HCT116 (cell line): ENCODE measurements at regions not wholly inside any gene's neighbourhood (a gene's known extent, or its start where the extent isn't known, plus 50 kb on each side); places are given as distances from the start of the nearest gene placed in this dataset.

ENCODE experiments used
- ATAC-seq: fragments of 200-7000 bp; cut with Tn5 transposase; 2 replicates; pipeline ENCODE4 v1.9.1; 2020; ENCODE audit warnings: mild to moderate bottlenecking, moderate library complexity
- BruUV-seq: library from RNA; stranded (reverse); fragments of 400-500 nt; replicated peaks from 2 replicates; lab custom pipeline; 2021; lab: Mats Ljungman, UMichigan
- CTCF ChIA-PET: fragments of 300-600 bp; sonication (Branson Sonifier 250); formaldehyde crosslinking; loops from one replicate; lab custom pipeline; 2021; ENCODE audit warnings: antibody characterized with exemption; lab: Charles Lee
- POLR2A ChIA-PET: fragments of 300-600, 350-600 bp; sonication (Branson Sonifier 250); formaldehyde crosslinking; loops from one replicate; lab custom pipeline; 2021; ENCODE audit warnings: antibody characterized with exemption; lab: Charles Lee
- RAD21 ChIA-PET, 2 experiments: fragments of 300-600 bp; sonication (Branson Sonifier 250); formaldehyde crosslinking; loops; one replicate each; lab custom pipeline; 2023; ENCODE audit warnings: low total read pairs in 2 of 2; ENCODE audit not compliant: uncharacterized antibody in 2 of 2, unreplicated experiment in 2 of 2, low non-redundant PET in 1 of 2; lab: Charles Lee
- DNase-seq: peaks from one replicate; pipeline ENCODE4 v3.0.0-alpha.2; 2010; ENCODE audit warnings: low read depth, low spot score
- H2AFZ ChIP-seq: fragments of 200-600 bp; shearing (Covaris generic), sonication (generic); 2 replicates; pipeline ENCODE4 v1.6.1; 2017; ENCODE audit warnings: low read depth, mixed run types, mixed read lengths, antibody characterized with exemption, low read length; ENCODE audit not compliant: poor library complexity, severe bottlenecking
- H3K27ac ChIP-seq: 2 replicates; pipeline ENCODE4 v1.5.1; 2012; ENCODE audit warnings: low read depth, low read length
- H3K27me3 ChIP-seq: fragments of 200-600 bp; sonication (generic); 2 replicates; pipeline ENCODE4 v1.6.1; 2016; ENCODE audit warnings: mixed run types, low read length, mixed read lengths; ENCODE audit not compliant: insufficient read depth
- H3K36me3 ChIP-seq, 2 experiments: fragments of 200-500 bp in 1 of 2; fragments of 200-600 bp in 1 of 2; sonication (Bioruptor generic) in 1 of 2; sonication (generic) in 1 of 2; 2 replicates each; pipeline versions ENCODE4 v1.5.1 to v1.6.1; 2014 to 2016; ENCODE audit warnings: low read length in 2 of 2, inconsistent platforms in 1 of 2, mixed read lengths in 1 of 2, mixed run types in 1 of 2; ENCODE audit not compliant: insufficient read depth in 2 of 2, control insufficient read depth in 1 of 2
- H3K4me1 ChIP-seq, 2 experiments: fragments of 200-600 bp in 1 of 2; sonication (generic) in 1 of 2; 2 replicates each; pipeline versions ENCODE4 v1.5.1 to v1.6.1; 2012 to 2017; ENCODE audit warnings: low read length in 2 of 2, inconsistent platforms in 1 of 2, mild to moderate bottlenecking in 1 of 2, mixed read lengths in 1 of 2, mixed run types in 1 of 2, moderate library complexity in 1 of 2; ENCODE audit not compliant: insufficient read depth in 2 of 2, control insufficient read depth in 1 of 2
- H3K4me2 ChIP-seq: fragments of 200-600 bp; sonication (generic); 2 replicates; pipeline ENCODE4 v1.6.1; 2017; ENCODE audit warnings: mixed run types, low read length, mixed read lengths
- H3K4me3 ChIP-seq, 2 experiments: fragments of 200-600 bp in 1 of 2; sonication (generic) in 1 of 2; replicated peaks in 1 of 2; 2 replicates each; pipeline ENCODE4 v1.5.1; 2011 to 2016; ENCODE audit warnings: low read length in 2 of 2, control low read depth in 1 of 2, low read depth in 1 of 2, mild to moderate bottlenecking in 1 of 2, mixed read lengths in 1 of 2, mixed run types in 1 of 2
- H3K79me2 ChIP-seq: fragments of 200-600 bp; sonication (generic); 2 replicates; pipeline ENCODE4 v1.6.1; 2017; ENCODE audit warnings: mild to moderate bottlenecking, mixed run types, low read length, moderate library complexity, mixed read lengths; ENCODE audit not compliant: insufficient read depth
- H3K9ac ChIP-seq: fragments of 200-600 bp; sonication (generic); 2 replicates; pipeline ENCODE4 v1.6.1; 2016; ENCODE audit warnings: low read length, mixed read lengths
- H3K9me2 ChIP-seq: fragments of 200-600 bp; sonication (generic), shearing (Covaris generic); 2 replicates; pipeline ENCODE4 v1.6.1; 2017; ENCODE audit warnings: mixed run types, mild to moderate bottlenecking, moderate library complexity; ENCODE audit not compliant: insufficient read depth
- H3K9me3 ChIP-seq, 2 experiments: fragments of 200-500 bp in 1 of 2; fragments of 200-600 bp in 1 of 2; sonication (Bioruptor generic) in 1 of 2; sonication (generic) in 1 of 2; 2 replicates each; pipeline ENCODE4 v1.6.1; 2014 to 2017; ENCODE audit warnings: low read length in 2 of 2, mixed read lengths in 2 of 2, inconsistent platforms in 1 of 2, low read depth in 1 of 2, mild to moderate bottlenecking in 1 of 2, mixed run types in 1 of 2, moderate library complexity in 1 of 2; ENCODE audit not compliant: control insufficient read depth in 1 of 2, insufficient read depth in 1 of 2
- H4K20me1 ChIP-seq: fragments of 200-600 bp; sonication (generic), shearing (Covaris generic); 2 replicates; pipeline ENCODE4 v1.6.1; 2017; ENCODE audit warnings: mixed run types, mild to moderate bottlenecking, moderate library complexity; ENCODE audit not compliant: insufficient read depth
- CBX3 ChIP-seq: IDR thresholded peaks from 2 replicates; pipeline ENCODE4 v1.6.1; 2012; ENCODE audit warnings: low read depth
- CTCF ChIP-seq, 3 experiments: fragments of 200-600 bp in 1 of 3; sonication (generic) in 1 of 3; IDR thresholded peaks in 2 of 3; conservative IDR thresholded peaks in 1 of 3; 2 replicates each; pipeline ENCODE4 v1.5.1; 2012 to 2017; ENCODE audit warnings: low read depth in 2 of 3, low read length in 2 of 3, antibody characterized with exemption in 1 of 3, borderline replicate concordance in 1 of 3, control low read depth in 1 of 3, mild to moderate bottlenecking in 1 of 3, mixed read lengths in 1 of 3, mixed run types in 1 of 3, moderate library complexity in 1 of 3; ENCODE audit not compliant: insufficient read depth in 1 of 3
- EGR1 ChIP-seq: IDR thresholded peaks from 2 replicates; pipeline ENCODE4 v1.6.1; 2012; ENCODE audit warnings: low read depth
- FOSL1 ChIP-seq: IDR thresholded peaks from 2 replicates; pipeline ENCODE4 v1.6.1; 2012; ENCODE audit warnings: low read depth
- JUND ChIP-seq: IDR thresholded peaks from 2 replicates; pipeline ENCODE4 v1.6.1; 2012
- MAX ChIP-seq: IDR thresholded peaks from 2 replicates; pipeline ENCODE4 v1.6.1; 2012
- POLR2AphosphoS5 ChIP-seq: IDR thresholded peaks from 2 replicates; pipeline ENCODE4 v1.6.1; 2011; ENCODE audit warnings: mild to moderate bottlenecking, low read depth, low read length, moderate library complexity
- REST ChIP-seq: IDR thresholded peaks from 2 replicates; pipeline ENCODE4 v1.6.1; 2012; ENCODE audit warnings: low read depth
- SIN3A ChIP-seq: IDR thresholded peaks from 2 replicates; pipeline ENCODE4 v1.6.1; 2012; ENCODE audit warnings: low read depth
- SRF ChIP-seq: IDR thresholded peaks from 2 replicates; pipeline ENCODE4 v1.6.1; 2012; ENCODE audit warnings: low read depth
- TCF7L2 ChIP-seq: IDR thresholded peaks from 2 replicates; pipeline ENCODE4 v1.7.0; 2011; ENCODE audit warnings: borderline replicate concordance, inconsistent platforms; ENCODE audit not compliant: insufficient read depth, insufficient read length; ENCODE audit errors: extremely low read depth
- ZFX ChIP-seq: fragments of 450-650 bp; IDR thresholded peaks from 2 replicates; pipeline ENCODE4 v1.6.1; 2017
- ZNF274 ChIP-seq: fragments of 200-500 bp; sonication (Bioruptor generic); IDR thresholded peaks from 2 replicates; pipeline ENCODE4 v1.6.1; 2014; ENCODE audit warnings: mild to moderate bottlenecking, low read depth, low read length, inconsistent platforms
- intact Hi-C: fragments of 100-400 bp; cut with micrococcal nuclease; formaldehyde crosslinking; loops from 2 replicates; pipeline ENCODE4 v1.10.0; 2022

- DNase-seq, result no peak
- Histone ChIP-seq H3K9me2 (no peaks in the 10 kb centered on the region), H3K27me3 (no peaks in the 10 kb centered on the region)
Observed at GRCh38 chr16:60061396-60061795, 1327.3 kb upstream of the GOT2 start.

GRCh38 chr16:60060731-60061130 lies 1326.6 kb upstream of the GOT2 start:
- no peak overlapping the region for H3K4me3 ChIP-seq
- H3K36me3 ChIP-seq, result no peaks in the 10 kb centered on the region
- H3K9me2 ChIP-seq, result no peaks in the 10 kb centered on the region
- RAD21 ChIA-PET, result no interaction called here
- no peak overlapping the region for H3K4me2 ChIP-seq
- intact Hi-C loops, result no loop called here
- no peak overlapping the region for H3K9ac ChIP-seq
- H4K20me1 ChIP-seq, result no peaks in the 10 kb centered on the region
- TF ChIP-seq TCF7L2 (no peak), CBX3 (no peak), POLR2AphosphoS5 (no peak), ZFX (no peak), ZNF274 (no peak), REST (no peak), SIN3A (no peak), CTCF (IDR thresholded peaks at IDR 0.05 in 2 of 3, conservative IDR thresholded peaks at IDR 0.05 in 1 of 3; ENCODE audit: borderline replicate concordance in 1 of 3, insufficient read depth in 1 of 3, low read depth in 2 of 3, low read length in 2 of 3) (no peak)
- TF ChIP-seq, all 23 proteins: peak for 0
- H3K27me3 ChIP-seq, result no peaks in the 10 kb centered on the region
- no peak overlapping the region for H3K27ac ChIP-seq
- no peaks in the 10 kb centered on the region for H3K79me2 ChIP-seq
- H3K4me1 ChIP-seq, result no peaks in the 10 kb centered on the region
- no peak overlapping the region for H2AFZ ChIP-seq
- BruUV-seq, result no TSS peak
- CTCF ChIA-PET, result no interaction called here
- DNase-seq (no peak), ATAC-seq (no peak)
- H3K9me3 ChIP-seq, result peaks cover 12 to 20% of the 10 kb centered on the region in 2 experiments; a peak in 2 of 4 replicates
- POLR2A ChIA-PET, result no interaction called here

More at GRCh38 chr16:60061396-60061795, 1327.3 kb upstream of the GOT2 start:
- H3K9ac ChIP-seq, result no peak overlapping the region
- H3K79me2 ChIP-seq, result no peaks in the 10 kb centered on the region
- BruUV-seq, result no TSS peak
- no peaks in the 10 kb centered on the region for H3K36me3 ChIP-seq
- POLR2A ChIA-PET, result no interaction called here
- no peaks in the 10 kb centered on the region for H3K4me1 ChIP-seq
- no peak for TF ChIP-seq FOSL1
- no peak for TF ChIP-seq MAX
- no peak for TF ChIP-seq POLR2AphosphoS5
- TF ChIP-seq SRF, result no peak
- TF ChIP-seq EGR1, result no peak
- no peak for TF ChIP-seq JUND
- intact Hi-C loops, result no loop called here
- no peaks in the 10 kb centered on the region for H4K20me1 ChIP-seq
- no peak overlapping the region for H2AFZ ChIP-seq
- ATAC-seq, result no peak
- RAD21 ChIA-PET, result no interaction called here
- H3K9me3 ChIP-seq, result peaks cover 12 to 20% of the 10 kb centered on the region in 2 experiments; a peak in 2 of 4 replicates
- H3K4me3 ChIP-seq, result no peak overlapping the region
- H3K4me2 ChIP-seq, result no peak overlapping the region
- H3K27ac ChIP-seq, result no peak overlapping the region
- CTCF ChIA-PET, result no interaction called here
